K562 (cell line): ENCODE measurements at regions not wholly inside any gene's neighbourhood (a gene's known extent, or its start where the extent isn't known, plus 50 kb on each side); places are given as distances from the start of the nearest gene placed in this dataset.

Source experiments
- MAFF ChIP-seq: IDR thresholded peaks from 2 replicates; pipeline ENCODE4 v1.6.1; 2012; ENCODE audit warnings: low read length, improper control_type of control experiment
- RB1 ChIP-seq: fragments of 450-650 bp; IDR thresholded peaks from 2 replicates; pipeline ENCODE4 v1.6.1; 2017; ENCODE audit warnings: low read depth, mild to moderate bottlenecking
- ZNF124 ChIP-seq: sonication (generic); formaldehyde crosslinking; IDR thresholded peaks from 2 replicates; pipeline ENCODE4 v1.8.1; 2022; ENCODE audit warnings: missing genetic modification reagents
- ZNF766 ChIP-seq: fragments of 200-800 bp; sonication (Bioruptor generic); conservative IDR thresholded peaks from 2 replicates; pipeline ENCODE4 v1.6.1; 2016; ENCODE audit warnings: missing genetic modification characterization, missing compliant biosample characterization
- TF ChIP-seq, protein P1 (sequence below): fragments of 450-650 bp; formaldehyde crosslinking; IDR thresholded peaks from 2 replicates; pipeline ENCODE4 v1.4.0; 2022; ENCODE audit warnings: missing genetic modification characterization

DNA sequence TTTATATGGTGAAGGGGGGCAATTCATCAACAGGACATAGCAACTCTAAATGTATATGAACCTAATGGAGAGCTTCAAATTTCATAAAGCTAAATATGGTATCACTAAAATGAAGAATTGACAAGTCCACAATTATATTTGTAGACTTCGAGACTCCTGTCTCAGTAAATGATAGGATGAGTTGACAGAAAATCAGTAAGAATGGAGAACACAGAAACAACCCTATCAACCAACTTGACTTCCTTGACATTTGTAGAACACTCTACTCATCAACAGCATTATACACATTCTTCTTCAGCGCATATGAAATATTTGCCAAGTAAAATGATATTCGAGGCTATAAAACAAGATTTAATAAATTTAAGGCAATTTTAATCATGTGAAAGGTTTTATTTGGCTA lies 322.9 kb upstream of the MAF start:
- TF ChIP-seq MAFF: no peak
- TF ChIP-seq RB1: no peak
- no peak for TF ChIP-seq ZNF766 (CRISPR knock-in tag)
- no peak for TF ChIP-seq ZNF124 (CRISPR knock-in tag)
- TF ChIP-seq, protein P1, sequence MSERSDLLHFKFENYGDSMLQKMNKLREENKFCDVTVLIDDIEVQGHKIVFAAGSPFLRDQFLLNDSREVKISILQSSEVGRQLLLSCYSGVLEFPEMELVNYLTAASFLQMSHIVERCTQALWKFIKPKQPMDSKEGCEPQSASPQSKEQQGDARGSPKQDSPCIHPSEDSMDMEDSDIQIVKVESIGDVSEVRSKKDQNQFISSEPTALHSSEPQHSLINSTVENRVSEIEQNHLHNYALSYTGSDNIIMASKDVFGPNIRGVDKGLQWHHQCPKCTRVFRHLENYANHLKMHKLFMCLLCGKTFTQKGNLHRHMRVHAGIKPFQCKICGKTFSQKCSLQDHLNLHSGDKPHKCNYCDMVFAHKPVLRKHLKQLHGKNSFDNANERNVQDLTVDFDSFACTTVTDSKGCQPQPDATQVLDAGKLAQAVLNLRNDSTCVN (CRISPR knock-in tag): no peak
